ENCODE measurements at regions not wholly inside any gene's neighbourhood (a gene's known extent, or its start where the extent isn't known, plus 50 kb on each side); places are given as distances from the start of the nearest gene placed in this dataset.

GRCh38 chr3:162601101-162601670 lies 1104.6 kb downstream of the OTOL1 start:
- H3K4me1 Mint-ChIP-seq = peaks cover 19% of the 10 kb centered on the region

GRCh38 chr3:162602619-162603018 lies 1106.0 kb downstream of the OTOL1 start:
- H3K4me1 Mint-ChIP-seq = peaks cover 10% of the 10 kb centered on the region
- H3K9me3 Mint-ChIP-seq = peaks cover 34% of the 10 kb centered on the region
- TF ChIP-seq CTCF (IDR thresholded peaks at IDR 0.05; ENCODE audit: unreplicated experiment) = no peak
- no peaks in the 10 kb centered on the region for H3K36me3 Mint-ChIP-seq
- no peak overlapping the region for H3K4me3 Mint-ChIP-seq
- no peak overlapping the region for H3K27ac Mint-ChIP-seq
- DNase-seq (ENCODE audit: low spot score in 2 of 2, unreplicated experiment in 2 of 2) = no peak
- H3K27me3 Mint-ChIP-seq (ENCODE audit: low read depth) = no peaks in the 10 kb centered on the region

More at GRCh38 chr3:162601101-162601670, 1104.6 kb downstream of the OTOL1 start:
- TF ChIP-seq CTCF (IDR thresholded peaks at IDR 0.05; ENCODE audit: unreplicated experiment) = no peak
- no peaks in the 10 kb centered on the region for H3K27me3 Mint-ChIP-seq (ENCODE audit: low read depth)
- H3K36me3 Mint-ChIP-seq = no peaks in the 10 kb centered on the region
- H3K9me3 Mint-ChIP-seq = peaks cover 27% of the 10 kb centered on the region
- no peak overlapping the region for H3K4me3 Mint-ChIP-seq
- DNase-seq (ENCODE audit: low spot score in 2 of 2, unreplicated experiment in 2 of 2) = no peak
- H3K27ac Mint-ChIP-seq = no peak overlapping the region

GRCh38 chr3:162605651-162606204 lies 1109.1 kb downstream of the OTOL1 start:
- Mint-ChIP-seq H3K27ac (no peak overlapping the region), H3K4me3 (no peak overlapping the region), H3K27me3 (ENCODE audit: low read depth) (no peaks in the 10 kb centered on the region), H3K9me3 (peaks cover 34% of the 10 kb centered on the region), H3K4me1 (no peaks in the 10 kb centered on the region), H3K36me3 (no peaks in the 10 kb centered on the region)
- no peak for TF ChIP-seq CTCF (IDR thresholded peaks at IDR 0.05; ENCODE audit: unreplicated experiment)
- no peak for DNase-seq (ENCODE audit: low spot score in 2 of 2, unreplicated experiment in 2 of 2)

- no peaks in the 10 kb centered on the region for H3K36me3 Mint-ChIP-seq
- no peaks in the 10 kb centered on the region for H3K27me3 Mint-ChIP-seq (ENCODE audit: low read depth)
- H3K4me3 Mint-ChIP-seq = no peak overlapping the region
- no peak overlapping the region for H3K27ac Mint-ChIP-seq
- H3K4me1 Mint-ChIP-seq = no peaks in the 10 kb centered on the region
- DNase-seq (ENCODE audit: low spot score in 2 of 2, unreplicated experiment in 2 of 2) = no peak
- peaks cover 11% of the 10 kb centered on the region for H3K9me3 Mint-ChIP-seq
- TF ChIP-seq CTCF (IDR thresholded peaks at IDR 0.05; ENCODE audit: unreplicated experiment) = no peak
Measured at GRCh38 chr3:162610261-162610660, 1113.7 kb downstream of the OTOL1 start.

- Mint-ChIP-seq H3K9me3 (no peaks in the 10 kb centered on the region), H3K27me3 (ENCODE audit: low read depth) (no peaks in the 10 kb centered on the region), H3K27ac (no peak overlapping the region), H3K4me1 (peaks cover 7% of the 10 kb centered on the region), H3K36me3 (no peaks in the 10 kb centered on the region), H3K4me3 (no peak overlapping the region)
- no peak for DNase-seq (ENCODE audit: low spot score in 2 of 2, unreplicated experiment in 2 of 2)
- TF ChIP-seq CTCF (IDR thresholded peaks at IDR 0.05; ENCODE audit: unreplicated experiment) = no peak
Measured at GRCh38 chr3:162612991-162613390, 1116.4 kb downstream of the OTOL1 start.

Data from mesothelial cell of epicardium (in vitro differentiated cells).